ENCODE measurements at regions not wholly inside any gene's neighbourhood (a gene's known extent, or its start where the extent isn't known, plus 50 kb on each side); places are given as distances from the start of the nearest gene placed in this dataset.

DNA sequence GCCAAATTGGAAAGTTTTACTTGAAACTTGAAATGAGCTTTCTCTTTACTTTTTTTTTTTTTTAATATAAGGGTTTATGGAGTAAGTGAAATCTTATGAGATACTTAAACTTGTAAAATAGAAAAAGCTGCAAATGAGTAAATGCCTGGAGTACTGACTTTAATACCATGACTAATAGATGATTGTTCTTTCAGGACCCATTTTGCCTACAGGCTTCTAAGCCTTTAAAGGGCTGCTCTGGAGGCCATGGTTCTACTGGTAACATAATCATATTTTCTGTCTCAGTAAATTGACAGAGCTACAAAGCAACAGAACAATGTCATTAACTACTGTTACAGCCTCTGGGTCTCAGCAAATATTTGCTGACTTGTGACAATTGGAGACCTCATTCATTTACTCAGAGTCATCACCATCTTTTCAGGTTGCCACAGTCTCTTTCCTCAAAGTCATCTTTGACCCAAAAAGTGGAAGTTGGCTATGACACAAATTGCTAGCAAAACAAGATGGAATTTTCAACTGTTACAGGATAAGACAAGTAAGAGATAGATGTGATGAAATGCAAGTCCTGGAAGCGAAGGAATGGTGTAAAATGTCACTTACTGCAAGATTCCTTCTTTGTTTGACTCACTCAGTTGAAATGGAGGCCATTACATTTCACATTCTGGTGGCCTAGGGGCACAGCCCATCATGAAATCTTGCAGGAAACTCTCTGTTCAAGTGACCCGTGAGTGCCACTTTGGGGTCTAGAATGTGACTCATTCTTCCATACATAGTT is 132.7 kb downstream of the BTC start:
- TF ChIP-seq CTCF (conservative IDR thresholded peaks at IDR 0.05; ENCODE audit: low read length) = no peak
- no peak for TF ChIP-seq EZH2phosphoT487 (IDR thresholded peaks at IDR 0.05; ENCODE audit: borderline replicate concordance)

Data from Loucy (cell line).